NOMO-1 treated with DMSO at 0.1 percent for 48 hours (cell line): ENCODE measurements at regions not wholly inside any gene's neighbourhood (a gene's known extent, or its start where the extent isn't known, plus 50 kb on each side); places are given as distances from the start of the nearest gene placed in this dataset.
"Not testable (repeated sequence)": the region's sequence is repeated elsewhere in the genome, so short reads cannot be mapped to it uniquely, and the experiment has no call there.

Experiments used
- DNase-seq: peaks from one replicate; lab custom pipeline; 2025; ENCODE audit not compliant: unreplicated experiment; lab: John Stamatoyannopoulos, UW

GRCh38 chr2:234409590-234409989 lies 87.3 kb downstream of the ARL4C start:
- no peak for DNase-seq

GRCh38 chr2:234406085-234406484 lies 90.8 kb downstream of the ARL4C start:
- DNase-seq: no peak

- no peak for DNase-seq
Measured at GRCh38 chr2:234405462-234405861, 91.4 kb downstream of the ARL4C start.

- DNase-seq: no peak
Measured at GRCh38 chr2:234404957-234405356, 91.9 kb downstream of the ARL4C start.

GRCh38 chr2:234403751-234404150 lies 93.1 kb downstream of the ARL4C start:
- no peak for DNase-seq

GRCh38 chr2:234403074-234403473 lies 93.8 kb downstream of the ARL4C start:
- no peak for DNase-seq

- DNase-seq: no peak
Measured at GRCh38 chr2:234401426-234401825, 95.5 kb downstream of the ARL4C start.

GRCh38 chr2:234399451-234400246 lies 97.2 kb downstream of the ARL4C start:
- DNase-seq: no peak

GRCh38 chr2:234398531-234398930 lies 98.3 kb downstream of the ARL4C start:
- DNase-seq: no peak

GRCh38 chr2:234395891-234396420 lies 100.9 kb downstream of the ARL4C start:
- no peak for DNase-seq

- no peak for DNase-seq
Measured at GRCh38 chr2:234394450-234394849, 102.4 kb downstream of the ARL4C start.

GRCh38 chr2:234393354-234393753 lies 103.5 kb downstream of the ARL4C start:
- no peak for DNase-seq

GRCh38 chr2:234392041-234392615 lies 104.8 kb downstream of the ARL4C start:
- DNase-seq: no peak

GRCh38 chr2:234391625-234392024 lies 105.3 kb downstream of the ARL4C start:
- DNase-seq: no peak

GRCh38 chr2:234389661-234390060 lies 107.2 kb downstream of the ARL4C start:
- not testable (repeated sequence) for DNase-seq

- DNase-seq: peak; percentile 21
Measured at GRCh38 chr2:234388591-234388990, 108.3 kb downstream of the ARL4C start.

- no peak for DNase-seq
Measured at GRCh38 chr2:234386971-234387370, 109.9 kb downstream of the ARL4C start.

- DNase-seq: no peak
Measured at GRCh38 chr2:234382131-234382530, 114.8 kb downstream of the ARL4C start.

GRCh38 chr2:234378958-234379357 lies 117.9 kb downstream of the ARL4C start:
- DNase-seq: not testable (repeated sequence)

- no peak for DNase-seq
Measured at GRCh38 chr2:234378440-234378839, 118.4 kb downstream of the ARL4C start.

GRCh38 chr2:234377761-234378391 lies 119.0 kb downstream of the ARL4C start:
- no peak for DNase-seq

GRCh38 chr2:234376229-234376628 lies 120.7 kb downstream of the ARL4C start:
- no peak for DNase-seq
